Endothelial cell (in vitro differentiated cells): ENCODE measurements at regions not wholly inside any gene's neighbourhood (a gene's known extent, or its start where the extent isn't known, plus 50 kb on each side); places are given as distances from the start of the nearest gene placed in this dataset.
"Not testable (repeated sequence)": the region's sequence is repeated elsewhere in the genome, so short reads cannot be mapped to it uniquely, and the experiment has no call there.

Experiments
- DNase-seq: peaks from one replicate; pipeline ENCODE4 v3.0.0; 2021; ENCODE audit warnings: low spot score
- H3K27ac Mint-ChIP-seq: one replicate; pipeline ENCODE4 v1.8.0; 2021; ENCODE audit warnings: mixed read lengths, inconsistent platforms; ENCODE audit not compliant: unreplicated experiment
- H3K27me3 Mint-ChIP-seq: one replicate; pipeline ENCODE4 v1.8.0; 2021; ENCODE audit warnings: mild to moderate bottlenecking, moderate library complexity, mixed read lengths, inconsistent platforms; ENCODE audit not compliant: unreplicated experiment
- H3K36me3 Mint-ChIP-seq: one replicate; pipeline ENCODE4 v1.8.0; 2021; ENCODE audit warnings: mild to moderate bottlenecking, low read depth, mixed read lengths, inconsistent platforms; ENCODE audit not compliant: unreplicated experiment
- H3K4me1 Mint-ChIP-seq: one replicate; pipeline ENCODE4 v1.8.0; 2021; ENCODE audit warnings: mild to moderate bottlenecking, mixed read lengths, inconsistent platforms; ENCODE audit not compliant: unreplicated experiment
- H3K4me3 Mint-ChIP-seq: one replicate; pipeline ENCODE4 v1.8.0; 2021; ENCODE audit warnings: mild to moderate bottlenecking, mixed read lengths, inconsistent platforms; ENCODE audit not compliant: unreplicated experiment
- H3K9me3 Mint-ChIP-seq: one replicate; pipeline ENCODE4 v1.8.0; 2021; ENCODE audit warnings: mixed read lengths, inconsistent platforms; ENCODE audit not compliant: unreplicated experiment
- CTCF ChIP-seq: fragments of 200-600 bp; sonication (generic); IDR thresholded peaks from one replicate; pipeline ENCODE4 v1.5.0; 2021; ENCODE audit warnings: antibody characterized with exemption; ENCODE audit not compliant: unreplicated experiment

DNA sequence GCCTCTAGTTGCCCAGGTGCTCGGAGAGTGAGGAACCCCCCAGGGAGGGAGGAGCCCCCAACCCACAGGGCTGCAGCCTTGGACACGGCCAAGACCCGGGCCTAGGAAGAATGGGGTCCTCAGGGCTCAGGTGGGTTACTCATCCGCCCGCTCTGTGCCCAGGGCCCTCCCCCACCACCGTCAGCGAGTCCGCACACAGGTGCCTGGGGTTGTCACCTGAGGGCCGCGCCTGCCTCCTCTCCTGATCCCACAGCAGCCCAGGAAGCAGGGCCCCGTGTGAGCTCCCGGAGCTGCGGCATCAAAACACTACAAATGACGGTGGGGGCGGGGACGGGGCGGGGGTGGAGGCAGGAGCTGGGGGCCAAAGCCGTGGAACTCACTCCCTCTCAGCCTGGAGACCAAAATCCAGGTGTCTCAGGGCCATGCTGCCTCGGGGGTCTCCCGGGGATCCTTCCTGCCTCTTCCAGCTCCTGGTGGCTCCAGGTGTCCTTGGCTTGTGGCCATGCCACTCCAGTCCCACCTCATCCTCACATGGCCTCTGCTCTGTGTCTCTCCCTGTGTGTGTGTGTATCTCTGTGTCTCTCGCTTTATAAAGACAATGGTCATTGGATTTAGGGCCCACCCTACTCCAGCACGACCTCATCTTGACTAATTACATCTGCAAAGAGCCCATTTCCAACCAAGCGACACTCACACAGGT is 172.7 kb downstream of the NPIPB11 start:
- not testable (repeated sequence) for H3K9me3 Mint-ChIP-seq, H3K36me3 Mint-ChIP-seq, DNase-seq, H3K4me1 Mint-ChIP-seq, H3K27me3 Mint-ChIP-seq, H3K4me3 Mint-ChIP-seq
- H3K27ac Mint-ChIP-seq = peak overlapping the region; percentile 61

- peaks cover 2% of the 10 kb centered on the region for H3K4me1 Mint-ChIP-seq
- TF ChIP-seq CTCF = no peak
- H3K27me3 Mint-ChIP-seq = peaks cover 4% of the 10 kb centered on the region
- no peaks in the 10 kb centered on the region for H3K9me3 Mint-ChIP-seq
- H3K36me3 Mint-ChIP-seq = peaks cover 3% of the 10 kb centered on the region
- DNase-seq = no peak
- H3K4me3 Mint-ChIP-seq = no peak overlapping the region
- no peak overlapping the region for H3K27ac Mint-ChIP-seq
Measured at GRCh38 chr16:29232811-29233704, 173.5 kb downstream of the NPIPB11 start.

GRCh38 chr16:29232160-29232705 is 174.3 kb downstream of the NPIPB11 start:
- DNase-seq, H3K4me1 Mint-ChIP-seq, H3K27ac Mint-ChIP-seq, H3K9me3 Mint-ChIP-seq, H3K27me3 Mint-ChIP-seq, H3K4me3 Mint-ChIP-seq, H3K36me3 Mint-ChIP-seq: not testable (repeated sequence)

- no peaks in the 10 kb centered on the region for H3K9me3 Mint-ChIP-seq
Measured at GRCh38 chr16:29231244-29231643, 175.3 kb downstream of the NPIPB11 start.

GRCh38 chr16:29230671-29231096 is 175.8 kb downstream of the NPIPB11 start:
- TF ChIP-seq CTCF = no peak
- Mint-ChIP-seq H3K9me3 (no peaks in the 10 kb centered on the region), H3K27ac (no peak overlapping the region), H3K4me1 (no peaks in the 10 kb centered on the region), H3K4me3 (no peak overlapping the region), H3K27me3 (peaks cover 7% of the 10 kb centered on the region), H3K36me3 (peaks cover 3% of the 10 kb centered on the region)
- DNase-seq = no peak

More at GRCh38 chr16:29231244-29231643, 175.3 kb downstream of the NPIPB11 start:
- no peaks in the 10 kb centered on the region for H3K4me1 Mint-ChIP-seq
- H3K36me3 Mint-ChIP-seq = peaks cover 3% of the 10 kb centered on the region
- DNase-seq = no peak
- H3K4me3 Mint-ChIP-seq = no peak overlapping the region
- H3K27ac Mint-ChIP-seq = no peak overlapping the region
- no peak for TF ChIP-seq CTCF
- H3K27me3 Mint-ChIP-seq = peaks cover 7% of the 10 kb centered on the region

- H3K9me3 Mint-ChIP-seq, H3K36me3 Mint-ChIP-seq, H3K4me3 Mint-ChIP-seq, H3K27me3 Mint-ChIP-seq, H3K4me1 Mint-ChIP-seq, H3K27ac Mint-ChIP-seq, DNase-seq: not testable (repeated sequence)
Measured at GRCh38 chr16:29230006-29230668, 176.4 kb downstream of the NPIPB11 start.

DNA sequence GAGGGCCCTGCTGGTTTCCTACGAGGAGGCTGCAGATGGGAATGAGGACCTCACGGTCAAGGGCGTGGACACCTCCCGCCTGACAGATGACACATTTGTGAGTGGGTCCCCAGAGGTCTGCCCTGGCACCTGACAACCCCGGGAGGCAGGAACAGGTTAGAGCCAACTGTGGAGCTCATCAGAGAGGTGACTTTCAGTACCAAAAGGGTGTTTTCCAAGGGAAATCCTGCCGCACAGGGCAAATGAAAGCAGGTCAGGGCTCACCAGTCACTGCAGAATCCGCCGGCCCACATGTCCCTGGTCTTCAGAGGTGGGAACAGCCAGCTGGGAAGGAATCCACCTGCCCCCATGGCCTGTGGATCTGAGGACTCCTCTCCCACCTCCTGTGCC is 176.9 kb downstream of the NPIPB11 start:
- DNase-seq, H3K27me3 Mint-ChIP-seq, H3K4me3 Mint-ChIP-seq, H3K4me1 Mint-ChIP-seq, H3K27ac Mint-ChIP-seq, H3K9me3 Mint-ChIP-seq, H3K36me3 Mint-ChIP-seq: not testable (repeated sequence)

DNA sequence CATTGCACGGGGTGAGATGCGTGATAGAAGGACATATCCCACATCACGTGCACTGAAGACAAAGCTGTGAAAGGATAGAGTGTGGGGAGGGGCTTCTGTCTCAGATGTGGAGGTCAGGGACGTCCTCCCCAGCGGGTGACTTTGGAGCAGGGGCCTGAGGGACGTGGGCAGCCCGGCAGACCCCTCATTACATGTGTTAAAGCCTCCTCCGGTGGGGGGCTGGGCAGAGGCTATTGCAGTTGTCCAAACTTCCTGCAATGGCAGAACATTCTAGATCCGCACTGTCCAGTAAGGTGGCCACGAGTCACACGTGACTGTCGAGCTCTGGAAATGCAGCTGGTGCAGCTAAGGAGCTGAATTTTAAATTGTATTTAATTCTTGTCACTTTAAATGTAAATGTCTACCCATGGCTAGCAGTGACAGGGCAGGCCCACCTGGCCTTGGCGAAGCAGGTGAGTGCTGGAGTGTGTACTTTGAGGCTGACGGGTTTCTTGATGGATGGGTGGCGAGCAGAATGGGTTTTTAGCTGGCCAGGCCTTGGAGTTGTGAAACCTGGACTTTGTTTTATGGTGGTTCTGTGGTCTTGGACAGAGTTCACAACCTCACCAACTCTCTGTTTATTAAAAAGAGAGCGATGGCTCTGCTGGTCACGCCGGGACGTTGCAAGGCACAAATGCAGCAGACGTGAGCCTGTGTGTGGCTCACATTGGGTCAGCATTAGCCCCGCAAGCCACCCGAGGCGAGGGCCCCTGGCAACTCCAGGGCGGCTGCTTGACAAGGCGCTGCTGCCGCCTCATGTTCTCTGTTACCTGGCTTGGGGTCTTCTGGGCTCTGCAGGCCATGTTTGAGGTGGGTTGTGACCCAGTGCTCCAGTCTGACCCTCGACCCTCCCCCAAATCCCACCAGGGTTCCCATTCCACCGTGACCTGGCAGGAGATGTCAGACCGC is 177.6 kb downstream of the NPIPB11 start:
- not testable (repeated sequence) for DNase-seq, H3K27ac Mint-ChIP-seq, H3K36me3 Mint-ChIP-seq, H3K9me3 Mint-ChIP-seq, H3K27me3 Mint-ChIP-seq, H3K4me3 Mint-ChIP-seq, H3K4me1 Mint-ChIP-seq
